Panc1 (cell line): ENCODE measurements at regions not wholly inside any gene's neighbourhood (a gene's known extent, or its start where the extent isn't known, plus 50 kb on each side); places are given as distances from the start of the nearest gene placed in this dataset.

Experiments used
- ATAC-seq: fragments of 200-7000 bp; cut with Tn5 transposase; 2 replicates; pipeline ENCODE4 v1.9.1; 2020; ENCODE audit warnings: mild to moderate bottlenecking, moderate library complexity
- BruUV-seq: library from RNA; stranded (reverse); fragments of 400-500 nt; replicated peaks from 2 replicates; lab custom pipeline; 2021; lab: Mats Ljungman, UMichigan
- CTCF ChIA-PET: fragments of 300-600 bp; sonication (Branson Sonifier 250); formaldehyde crosslinking; loops from one replicate; lab custom pipeline; 2022; ENCODE audit warnings: antibody characterized with exemption; lab: Charles Lee
- POLR2A ChIA-PET: fragments of 300-600 bp; sonication (Branson Sonifier 250); formaldehyde crosslinking; loops from one replicate; lab custom pipeline; 2022; ENCODE audit warnings: antibody characterized with exemption; lab: Charles Lee
- DNase-seq: peaks from one replicate; pipeline ENCODE4 v3.0.0-alpha.2; 2010; ENCODE audit warnings: low read depth, low spot score
- H3K27ac ChIP-seq: 2 replicates; pipeline ENCODE4 v1.5.1; 2011; ENCODE audit warnings: mild to moderate bottlenecking, low read length, inconsistent platforms
- H3K27me3 ChIP-seq: fragments of 200-500 bp; sonication (Bioruptor generic); 2 replicates; pipeline ENCODE4 v1.6.0; 2014; ENCODE audit warnings: low read length, inconsistent platforms; ENCODE audit not compliant: control insufficient read depth, insufficient read depth
- H3K36me3 ChIP-seq: fragments of 200-500 bp; sonication (Bioruptor generic); 2 replicates; pipeline ENCODE4 v1.5.1; 2014; ENCODE audit warnings: inconsistent platforms, mild to moderate bottlenecking, low read length, moderate library complexity; ENCODE audit not compliant: control insufficient read depth, insufficient read depth
- H3K4me1 ChIP-seq: 2 replicates; pipeline ENCODE4 v1.5.1; 2011; ENCODE audit warnings: inconsistent platforms, mild to moderate bottlenecking, low read length, moderate library complexity; ENCODE audit not compliant: control insufficient read depth, insufficient read depth
- H3K4me3 ChIP-seq, 2 experiments: 2 replicates each; pipeline ENCODE4 v1.5.1; 2011 to 2012; ENCODE audit warnings: low read depth in 2 of 2, low read length in 2 of 2, mild to moderate bottlenecking in 2 of 2, inconsistent platforms in 1 of 2, moderate library complexity in 1 of 2
- H3K9me3 ChIP-seq: fragments of 200-500 bp; sonication (Bioruptor generic); 2 replicates; pipeline ENCODE4 v1.5.1; 2014; ENCODE audit warnings: low read depth, mild to moderate bottlenecking, inconsistent platforms, low read length, moderate library complexity; ENCODE audit not compliant: control insufficient read depth, insufficient read depth
- CTCF ChIP-seq: fragments of 450-650 bp; IDR thresholded peaks from 2 replicates; pipeline ENCODE4 v1.5.1; 2017; ENCODE audit warnings: mild to moderate bottlenecking
- POLR2AphosphoS5 ChIP-seq: IDR thresholded peaks from 2 replicates; pipeline ENCODE4 v1.6.1; 2012; ENCODE audit warnings: mild to moderate bottlenecking, low read depth, low read length, moderate library complexity
- SIN3A ChIP-seq: IDR thresholded peaks from 2 replicates; pipeline ENCODE4 v1.6.1; 2012; ENCODE audit warnings: low read depth, mild to moderate bottlenecking, low read length, moderate library complexity, borderline replicate concordance; ENCODE audit not compliant: insufficient read depth
- TCF7L2 ChIP-seq: IDR thresholded peaks from 2 replicates; pipeline ENCODE4 v1.6.1; 2011; ENCODE audit warnings: mild to moderate bottlenecking, low read depth, low read length, inconsistent platforms
- in situ Hi-C: cut with HindIII; loops from 2 replicates; pipeline ENCODE4 v1.10.0; 2016; ENCODE audit warnings: low sequenced_read_pairs, low pct_unique_long_range_greater_than_20kb
- intact Hi-C: fragments of 100-400 bp; cut with micrococcal nuclease; formaldehyde crosslinking; loops from one replicate; pipeline ENCODE4 v1.10.0; 2022; ENCODE audit not compliant: unreplicated experiment
- TF ChIP-seq, protein P1 (sequence below), 2 experiments: IDR thresholded peaks; 2 replicates each; pipeline ENCODE4 v1.6.1; 2011 to 2012; ENCODE audit warnings: low read depth in 2 of 2, control low read depth in 1 of 2, low read length in 1 of 2, mild to moderate bottlenecking in 1 of 2, moderate library complexity in 1 of 2; ENCODE audit not compliant: insufficient read depth in 1 of 2

- Histone ChIP-seq H3K27me3 (no peaks in the 10 kb centered on the region), H3K9me3 (no peaks in the 10 kb centered on the region), H3K27ac (peak overlapping the region; percentile 100), H3K4me1 (peaks cover 60% of the 10 kb centered on the region), H3K4me3 (peak overlapping the region in 1 of 2 experiments; percentile 53; a peak in 2 of 4 replicates), H3K36me3 (no peaks in the 10 kb centered on the region)
- ATAC-seq (no peak), DNase-seq (no peak)
- intact Hi-C loops (no loop called here), in situ Hi-C loops (no loop called here)
- BruUV-seq, result no TSS peak
- CTCF ChIA-PET, result no interaction called here
- POLR2A ChIA-PET, result no interaction called here
- TF ChIP-seq POLR2AphosphoS5 (no peak), SIN3A (no peak), CTCF (no peak)
- TF ChIP-seq, protein P1, sequence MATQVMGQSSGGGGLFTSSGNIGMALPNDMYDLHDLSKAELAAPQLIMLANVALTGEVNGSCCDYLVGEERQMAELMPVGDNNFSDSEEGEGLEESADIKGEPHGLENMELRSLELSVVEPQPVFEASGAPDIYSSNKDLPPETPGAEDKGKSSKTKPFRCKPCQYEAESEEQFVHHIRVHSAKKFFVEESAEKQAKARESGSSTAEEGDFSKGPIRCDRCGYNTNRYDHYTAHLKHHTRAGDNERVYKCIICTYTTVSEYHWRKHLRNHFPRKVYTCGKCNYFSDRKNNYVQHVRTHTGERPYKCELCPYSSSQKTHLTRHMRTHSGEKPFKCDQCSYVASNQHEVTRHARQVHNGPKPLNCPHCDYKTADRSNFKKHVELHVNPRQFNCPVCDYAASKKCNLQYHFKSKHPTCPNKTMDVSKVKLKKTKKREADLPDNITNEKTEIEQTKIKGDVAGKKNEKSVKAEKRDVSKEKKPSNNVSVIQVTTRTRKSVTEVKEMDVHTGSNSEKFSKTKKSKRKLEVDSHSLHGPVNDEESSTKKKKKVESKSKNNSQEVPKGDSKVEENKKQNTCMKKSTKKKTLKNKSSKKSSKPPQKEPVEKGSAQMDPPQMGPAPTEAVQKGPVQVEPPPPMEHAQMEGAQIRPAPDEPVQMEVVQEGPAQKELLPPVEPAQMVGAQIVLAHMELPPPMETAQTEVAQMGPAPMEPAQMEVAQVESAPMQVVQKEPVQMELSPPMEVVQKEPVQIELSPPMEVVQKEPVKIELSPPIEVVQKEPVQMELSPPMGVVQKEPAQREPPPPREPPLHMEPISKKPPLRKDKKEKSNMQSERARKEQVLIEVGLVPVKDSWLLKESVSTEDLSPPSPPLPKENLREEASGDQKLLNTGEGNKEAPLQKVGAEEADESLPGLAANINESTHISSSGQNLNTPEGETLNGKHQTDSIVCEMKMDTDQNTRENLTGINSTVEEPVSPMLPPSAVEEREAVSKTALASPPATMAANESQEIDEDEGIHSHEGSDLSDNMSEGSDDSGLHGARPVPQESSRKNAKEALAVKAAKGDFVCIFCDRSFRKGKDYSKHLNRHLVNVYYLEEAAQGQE (IDR thresholded peaks at IDR 0.05; ENCODE audit: insufficient read depth in 1 of 2, low read depth in 2 of 2, low read length in 1 of 2), result no peak
Observed at GRCh38 chr2:234372506-234372905, 124.4 kb downstream of the ARL4C start.

DNA sequence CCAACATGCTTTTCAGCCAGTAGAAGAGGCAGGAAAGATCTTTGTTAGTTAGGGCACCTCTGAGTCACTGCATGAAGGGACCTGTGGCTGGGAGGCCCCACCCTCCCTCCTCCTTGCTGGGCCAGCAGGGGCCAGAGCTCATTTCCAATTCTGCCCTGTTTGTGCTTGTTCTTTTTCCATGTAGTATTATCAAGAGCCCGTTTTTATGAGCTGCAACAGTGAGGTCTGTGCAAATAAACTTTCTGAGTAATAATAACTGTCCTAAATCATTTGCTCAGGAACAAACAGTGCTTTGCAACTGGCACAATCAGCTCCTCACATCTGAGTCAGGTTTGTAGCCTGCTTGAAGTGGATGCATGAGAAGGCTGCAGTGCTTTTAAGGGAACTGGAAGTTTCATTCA is 128.0 kb downstream of the ARL4C start:
- H3K4me1 ChIP-seq, result peaks cover 87% of the 10 kb centered on the region
- H3K9me3 ChIP-seq, result no peaks in the 10 kb centered on the region
- BruUV-seq, result no TSS peak
- intact Hi-C loops (loop anchor here (5.0 to 10.0 kb wide), 3 partner anchors 74 to 232 kb away; no protein-coding TSS in a partner anchor), in situ Hi-C loops (no loop called here)
- peak; percentile 97 for ATAC-seq
- peak overlapping the region; percentile 100 for H3K27ac ChIP-seq
- ChIA-PET POLR2A (interaction anchor here (0.6 to 1.2 kb wide), 4 partner anchors 13 to 203 kb away, joined by 3 to 6 read pairs (median 4); partner anchors contain the start of gene ARL4C), CTCF (interaction anchor here (0.6 to 1.0 kb wide), 2 partner anchors 394 to 474 kb away, joined by 4 to 5 read pairs; no protein-coding TSS in a partner anchor)
- TF ChIP-seq CTCF, result no peak
- TF ChIP-seq, protein P1 (IDR thresholded peaks at IDR 0.05; ENCODE audit: insufficient read depth in 1 of 2, low read depth in 2 of 2, low read length in 1 of 2), result 0 out of 4 replicates have a peak, but pooled peaks of 1 of the 2 experiments have one; percentile 16
- TF ChIP-seq TCF7L2, result peak; percentile 91
- TF ChIP-seq POLR2AphosphoS5, result peak; percentile 92
- no peak for TF ChIP-seq SIN3A
- no peaks in the 10 kb centered on the region for H3K27me3 ChIP-seq
- H3K36me3 ChIP-seq, result no peaks in the 10 kb centered on the region
- peak; percentile 77 for DNase-seq
- H3K4me3 ChIP-seq, result no peak overlapping the region
